Tibial nerve (tissue), 4 donors: ENCODE measurements at regions not wholly inside any gene's neighbourhood (a gene's known extent, or its start where the extent isn't known, plus 50 kb on each side); places are given as distances from the start of the nearest gene placed in this dataset.

Source experiments
- EP300 ChIP-seq, 2 donors: sonication (generic); formaldehyde crosslinking; IDR thresholded peaks; one replicate each; pipeline ENCODE4 v1.6.1; 2017; ENCODE audit warnings: antibody characterized with exemption in 2 of 2, mild to moderate bottlenecking in 1 of 2
- POLR2A ChIP-seq, 2 donors: fragments of 450-650 bp; IDR thresholded peaks; one replicate each; pipeline ENCODE4 v1.6.1; 2017; ENCODE audit warnings: antibody characterized with exemption in 2 of 2, mild to moderate bottlenecking in 2 of 2, moderate library complexity in 2 of 2
- TF ChIP-seq, protein P1 (sequence below), 5 experiments: fragments of 200-600 bp in 3 of 5; fragments of 450-650 bp in 2 of 5; sonication (generic) in 3 of 5; IDR thresholded peaks; one replicate each; pipeline ENCODE4 v1.5.1; 2016 to 2019; ENCODE audit warnings: antibody characterized with exemption in 5 of 5, mild to moderate bottlenecking in 3 of 5, moderate library complexity in 2 of 5

DNA sequence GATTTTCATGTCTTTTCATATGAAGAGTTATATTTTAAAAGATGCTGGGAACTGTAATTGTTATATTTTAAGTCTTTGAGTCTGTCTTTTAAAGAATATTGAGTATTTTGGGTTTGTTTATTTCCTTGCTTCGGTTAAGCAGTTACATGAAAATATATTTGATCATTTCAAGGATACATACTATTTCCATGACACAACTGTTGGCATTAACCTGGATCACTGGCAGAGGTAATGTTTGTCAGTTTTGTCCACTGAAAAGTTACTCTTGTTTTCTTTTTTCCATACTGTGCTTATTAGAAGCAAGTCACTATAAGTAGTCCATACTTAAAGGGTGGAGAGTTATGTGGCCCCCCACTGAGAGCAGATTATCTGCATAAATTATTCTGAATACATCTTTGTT, 1142.0 kb upstream of the TMEFF2 start:
- TF ChIP-seq, protein P1, sequence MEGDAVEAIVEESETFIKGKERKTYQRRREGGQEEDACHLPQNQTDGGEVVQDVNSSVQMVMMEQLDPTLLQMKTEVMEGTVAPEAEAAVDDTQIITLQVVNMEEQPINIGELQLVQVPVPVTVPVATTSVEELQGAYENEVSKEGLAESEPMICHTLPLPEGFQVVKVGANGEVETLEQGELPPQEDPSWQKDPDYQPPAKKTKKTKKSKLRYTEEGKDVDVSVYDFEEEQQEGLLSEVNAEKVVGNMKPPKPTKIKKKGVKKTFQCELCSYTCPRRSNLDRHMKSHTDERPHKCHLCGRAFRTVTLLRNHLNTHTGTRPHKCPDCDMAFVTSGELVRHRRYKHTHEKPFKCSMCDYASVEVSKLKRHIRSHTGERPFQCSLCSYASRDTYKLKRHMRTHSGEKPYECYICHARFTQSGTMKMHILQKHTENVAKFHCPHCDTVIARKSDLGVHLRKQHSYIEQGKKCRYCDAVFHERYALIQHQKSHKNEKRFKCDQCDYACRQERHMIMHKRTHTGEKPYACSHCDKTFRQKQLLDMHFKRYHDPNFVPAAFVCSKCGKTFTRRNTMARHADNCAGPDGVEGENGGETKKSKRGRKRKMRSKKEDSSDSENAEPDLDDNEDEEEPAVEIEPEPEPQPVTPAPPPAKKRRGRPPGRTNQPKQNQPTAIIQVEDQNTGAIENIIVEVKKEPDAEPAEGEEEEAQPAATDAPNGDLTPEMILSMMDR (IDR thresholded peaks at IDR 0.05): no peak
- no peak for TF ChIP-seq POLR2A (IDR thresholded peaks at IDR 0.05)
- no peak for TF ChIP-seq EP300 (IDR thresholded peaks at IDR 0.05)
